ENCODE measurements at regions not wholly inside any gene's neighbourhood (a gene's known extent, or its start where the extent isn't known, plus 50 kb on each side); places are given as distances from the start of the nearest gene placed in this dataset.

GRCh38 chr22:49270595-49271368, 556.9 kb downstream of the BRD1 start:
- TF ChIP-seq CTCF (IDR thresholded peaks at IDR 0.05 in 8 of 11, conservative IDR thresholded peaks at IDR 0.05 in 3 of 11) (no peak), POLR2AphosphoS5 (IDR thresholded peaks at IDR 0.05) (no peak), POLR2A (IDR thresholded peaks at IDR 0.05) (no peak)

Data from spleen (tissue), 7 donors.